AG20443 (cell line): ENCODE measurements at regions not wholly inside any gene's neighbourhood (a gene's known extent, or its start where the extent isn't known, plus 50 kb on each side); places are given as distances from the start of the nearest gene placed in this dataset.

Experiments
- DNase-seq: peaks from one replicate; pipeline ENCODE4 v3.0.0; 2012; ENCODE audit warnings: low spot score, mixed read lengths

DNA sequence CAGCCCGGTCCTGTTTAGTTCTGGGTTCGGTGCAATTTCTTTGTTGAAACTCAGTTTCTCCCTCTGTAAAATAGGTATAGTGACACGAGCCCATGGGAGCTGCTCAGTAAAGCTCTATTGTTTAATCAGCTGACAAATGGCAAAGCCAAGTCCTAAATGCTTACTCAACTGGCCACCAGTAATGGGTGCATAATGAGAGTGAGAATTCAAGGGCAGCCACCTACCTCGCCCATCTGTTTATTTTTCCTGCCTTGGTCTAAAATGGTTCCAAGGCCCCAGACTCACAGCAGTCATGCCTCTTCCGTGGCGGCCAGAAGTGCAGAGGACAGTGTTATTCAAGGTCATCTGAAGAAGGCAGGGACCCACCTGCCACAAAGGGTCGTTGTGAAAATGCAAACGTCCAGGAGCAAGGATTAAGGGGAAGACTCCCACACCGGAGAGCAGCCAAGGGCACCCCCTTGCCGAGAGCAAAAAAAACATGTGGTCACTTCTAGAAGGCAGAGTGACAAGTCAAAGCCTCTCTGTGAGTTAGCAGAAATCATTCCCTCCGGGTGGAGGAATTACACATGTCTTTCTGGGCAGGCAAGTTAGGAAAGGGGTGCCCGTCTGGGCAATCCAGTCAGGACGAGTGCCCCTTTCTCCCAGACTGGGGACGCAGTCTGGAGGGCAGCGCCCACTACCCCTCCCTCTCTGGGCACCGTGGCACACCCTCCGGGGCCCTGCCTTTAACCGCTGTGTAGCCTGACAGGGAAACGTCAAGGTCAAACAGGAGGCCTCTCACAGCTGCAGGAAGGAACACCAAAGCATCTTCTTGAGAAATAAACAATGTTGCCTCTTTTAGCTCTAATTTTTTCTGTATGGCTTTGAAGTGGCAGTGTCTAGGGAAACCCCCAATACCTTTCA is 186.2 kb downstream of the FOXO1 start:
- no peak for DNase-seq

GRCh38 chr13:40480915-40481516 is 185.4 kb downstream of the FOXO1 start:
- no peak for DNase-seq

DNA sequence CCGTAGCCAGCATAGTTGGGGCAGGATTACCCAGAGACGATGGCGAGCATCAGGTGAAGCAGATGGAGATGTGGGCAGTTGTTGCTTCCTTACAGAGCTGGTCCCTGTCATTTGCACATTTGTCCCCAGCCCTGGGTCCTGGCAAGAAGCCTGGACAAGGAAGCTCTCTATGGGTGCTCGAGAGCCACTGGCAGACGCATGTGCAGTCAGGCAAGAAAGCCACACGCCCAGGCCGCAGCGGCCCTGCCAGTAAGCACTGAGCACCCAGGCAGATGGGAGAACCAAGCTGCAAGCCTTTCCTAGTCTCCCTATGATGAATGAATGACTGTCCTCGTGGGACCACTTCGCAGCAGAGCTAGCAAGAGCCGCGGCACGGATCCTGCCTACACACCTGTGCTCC is 182.8 kb downstream of the FOXO1 start:
- DNase-seq: no peak

- no peak for DNase-seq
Measured at GRCh38 chr13:40484101-40484800, 182.2 kb downstream of the FOXO1 start.

DNA sequence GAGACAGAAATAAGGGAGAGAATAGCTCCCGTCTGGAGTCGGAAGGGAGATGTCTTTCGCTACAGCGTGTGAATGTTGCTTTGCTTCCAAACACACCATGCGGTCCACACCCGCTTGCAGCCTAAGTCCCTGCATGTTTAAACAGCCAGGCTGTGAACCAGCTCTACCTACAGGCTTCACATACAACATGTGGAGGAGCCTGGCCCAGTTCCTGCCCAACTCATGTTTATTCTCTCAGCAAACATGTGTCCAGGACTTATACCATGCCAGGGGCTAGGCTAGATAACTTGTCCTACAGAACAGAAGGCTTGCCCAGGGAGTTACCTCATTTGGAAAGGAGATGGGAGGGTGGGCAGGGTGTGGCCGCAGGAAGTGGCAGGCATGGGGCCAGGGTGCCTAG is 181.5 kb downstream of the FOXO1 start:
- DNase-seq: no peak

DNA sequence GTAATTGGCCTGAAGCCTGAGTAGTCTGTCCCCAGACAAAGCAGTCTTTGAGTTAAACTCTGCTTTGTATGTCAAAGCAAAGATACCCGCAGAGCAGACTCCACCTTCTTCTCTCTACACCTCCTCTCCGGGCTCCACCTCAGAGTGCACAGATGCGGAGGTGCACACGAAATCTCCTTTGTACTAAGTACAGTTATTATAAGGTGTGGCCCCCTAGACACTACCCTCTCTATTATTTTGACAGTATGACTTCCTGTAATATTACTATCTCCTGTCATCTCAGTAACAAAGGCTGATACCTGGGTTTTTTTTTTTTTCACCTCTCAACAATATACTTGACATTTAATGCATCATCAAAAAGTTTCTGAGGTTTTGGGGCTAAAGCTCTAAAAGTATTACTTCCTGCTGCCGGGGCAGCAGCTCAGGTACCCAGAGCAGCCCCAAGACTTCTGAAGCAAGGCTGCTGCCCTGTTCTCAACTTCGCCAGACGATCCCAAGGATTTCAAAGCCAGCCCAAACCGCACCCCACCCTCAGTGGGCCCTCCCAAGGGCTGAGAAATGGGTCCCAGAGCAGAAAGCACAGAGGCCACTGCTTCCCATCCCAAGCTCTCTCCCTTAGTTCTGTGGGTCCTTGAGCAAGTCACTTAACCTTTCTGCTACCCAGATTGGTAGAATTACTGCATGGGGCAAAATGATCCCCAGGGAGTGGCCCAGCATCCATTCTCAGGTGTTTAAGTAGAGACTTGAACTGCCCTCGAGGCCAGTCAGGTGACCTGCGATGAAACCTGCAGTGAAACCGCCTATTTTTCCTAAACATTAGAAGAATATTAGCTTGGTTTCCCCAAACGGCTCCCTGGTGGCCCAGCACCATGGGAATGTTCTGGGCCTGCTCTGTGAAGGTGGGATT is 180.6 kb downstream of the FOXO1 start:
- DNase-seq: no peak

DNA sequence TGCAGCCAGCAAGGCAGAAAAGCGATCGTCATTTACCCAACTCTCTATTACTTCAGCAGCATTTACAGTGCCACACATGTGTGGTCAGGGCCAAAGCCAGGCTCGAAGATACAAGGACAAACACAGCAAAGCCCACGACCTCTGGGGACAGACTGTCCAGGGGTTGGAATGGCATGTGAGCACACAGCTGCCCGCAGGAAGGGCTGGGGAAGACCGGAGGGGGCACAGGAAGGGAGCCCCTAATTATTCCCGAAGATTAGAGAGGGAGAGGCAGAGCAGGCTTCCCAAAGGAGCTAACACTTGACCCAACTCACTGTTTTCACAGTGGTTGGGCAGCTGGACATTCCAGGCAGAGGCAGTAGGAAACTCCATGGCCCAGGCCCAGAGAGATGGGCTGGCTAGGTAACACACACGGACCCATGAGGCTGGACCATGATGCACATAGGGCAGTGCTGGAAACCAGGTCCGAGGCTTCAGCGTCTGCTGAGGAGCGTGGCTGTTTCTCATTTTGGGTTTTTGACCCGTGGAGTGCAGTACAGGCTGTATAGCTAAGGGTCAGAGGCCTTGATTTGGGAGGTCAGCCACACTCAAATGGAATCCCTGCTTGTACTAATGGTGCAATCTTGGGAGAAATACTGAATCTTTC is 179.8 kb downstream of the FOXO1 start:
- no peak for DNase-seq

DNA sequence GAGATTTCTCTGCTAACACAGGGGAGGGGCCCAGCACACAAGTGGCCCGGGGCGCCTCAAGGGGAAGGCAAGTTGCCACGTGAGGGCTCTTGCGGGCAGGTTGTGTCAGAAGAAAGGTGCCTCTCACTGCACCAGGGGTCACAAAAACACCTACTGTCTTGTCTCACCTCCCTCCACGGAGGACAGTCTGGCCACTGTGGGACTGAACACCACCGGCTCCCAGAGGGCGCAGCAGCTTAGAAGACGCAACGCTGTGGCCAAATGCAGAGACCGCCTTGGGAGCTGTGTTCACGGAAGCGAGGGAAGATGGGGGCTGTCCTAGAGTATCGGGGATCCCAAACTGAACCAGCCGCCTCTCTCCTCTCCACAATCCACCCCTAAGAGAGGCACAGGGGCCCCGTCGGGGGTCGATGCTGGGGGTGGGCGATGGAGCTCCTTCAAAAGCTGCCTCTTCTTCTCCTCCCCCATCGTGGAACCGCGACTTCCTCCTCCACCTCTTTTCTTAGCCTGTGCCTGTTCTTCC is 177.5 kb downstream of the FOXO1 start:
- no peak for DNase-seq

- DNase-seq: no peak
Measured at GRCh38 chr13:40490086-40490758, 176.2 kb downstream of the FOXO1 start.

GRCh38 chr13:40492511-40492910 is 173.9 kb downstream of the FOXO1 start:
- DNase-seq: no peak

GRCh38 chr13:40494513-40494912 is 171.9 kb downstream of the FOXO1 start:
- DNase-seq: no peak

GRCh38 chr13:40494946-40495620 is 171.4 kb downstream of the FOXO1 start:
- DNase-seq: no peak

DNA sequence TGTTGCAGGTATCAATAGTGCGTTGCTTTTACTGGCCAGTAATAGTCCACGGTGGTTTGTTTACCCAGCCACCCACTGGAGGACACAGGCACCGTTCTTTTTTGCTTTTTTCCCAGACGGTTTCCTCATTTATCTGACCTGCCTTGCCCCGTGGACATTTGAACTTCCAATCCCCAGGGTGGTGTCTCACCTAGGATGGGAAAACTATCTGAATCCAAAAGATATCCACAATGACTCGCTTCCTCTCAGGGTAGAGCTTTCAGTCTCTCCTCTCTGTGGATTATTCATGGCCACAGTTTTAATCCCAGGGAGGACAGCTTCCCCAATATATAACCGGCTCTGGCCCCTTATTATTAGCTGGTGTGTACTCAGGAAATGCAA is 170.8 kb downstream of the FOXO1 start:
- DNase-seq: no peak

DNA sequence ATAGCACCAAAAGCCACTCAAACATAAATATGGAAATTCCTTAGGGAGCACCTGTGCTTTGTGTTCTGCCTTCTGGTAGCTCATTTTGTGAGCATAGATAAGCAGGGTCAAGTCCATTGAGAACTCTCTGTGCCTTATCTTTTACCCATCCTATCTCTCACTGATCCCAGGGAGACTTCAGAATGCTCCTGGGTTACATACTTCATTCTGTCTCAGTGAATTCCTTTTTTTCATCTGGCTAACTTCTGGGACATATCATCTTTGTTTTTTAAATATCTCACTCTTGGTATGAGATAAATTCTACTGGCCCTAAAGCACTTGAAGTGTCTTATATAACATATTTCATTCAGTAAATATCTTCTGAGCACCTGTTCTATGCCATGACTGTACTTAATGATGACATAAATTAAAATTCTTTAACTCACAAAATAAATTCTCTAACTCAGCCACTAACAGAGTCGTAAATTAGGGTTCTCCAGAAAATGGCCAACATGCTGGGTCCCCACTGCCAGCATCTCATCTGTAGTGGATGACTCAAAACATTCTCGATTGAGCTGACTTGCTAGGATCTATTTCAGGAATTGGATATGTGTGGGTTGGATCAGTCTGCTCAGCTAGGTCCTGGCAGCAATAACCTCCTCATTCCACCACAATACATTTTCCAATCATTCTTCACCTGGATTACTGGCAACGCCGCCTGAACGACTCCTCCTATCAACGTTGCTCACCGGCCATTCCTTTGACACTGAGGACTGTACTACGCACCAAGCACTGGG is 170.2 kb downstream of the FOXO1 start:
- no peak for DNase-seq

- no peak for DNase-seq
Measured at GRCh38 chr13:40498461-40498860, 168.0 kb downstream of the FOXO1 start.

DNA sequence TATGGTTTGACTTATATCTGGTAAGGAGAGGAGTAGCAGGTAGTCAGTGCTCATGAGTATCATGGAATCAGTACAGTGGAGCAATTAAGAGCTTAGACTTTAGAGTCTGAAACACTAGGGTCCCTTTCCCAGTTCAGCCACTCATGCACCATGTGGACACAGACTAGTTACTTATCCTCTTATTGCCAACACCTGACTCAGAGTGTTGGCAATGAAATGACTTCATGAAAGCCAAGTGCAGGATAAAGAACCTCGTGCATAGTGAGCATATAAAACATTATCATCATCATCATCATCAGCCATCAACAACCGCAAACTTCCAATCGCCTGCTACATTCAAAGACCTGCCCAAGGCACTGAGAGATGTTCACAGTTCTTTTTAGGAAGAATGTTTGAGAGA is 164.2 kb downstream of the FOXO1 start:
- no peak for DNase-seq

GRCh38 chr13:40503011-40503410 is 163.4 kb downstream of the FOXO1 start:
- no peak for DNase-seq

DNA sequence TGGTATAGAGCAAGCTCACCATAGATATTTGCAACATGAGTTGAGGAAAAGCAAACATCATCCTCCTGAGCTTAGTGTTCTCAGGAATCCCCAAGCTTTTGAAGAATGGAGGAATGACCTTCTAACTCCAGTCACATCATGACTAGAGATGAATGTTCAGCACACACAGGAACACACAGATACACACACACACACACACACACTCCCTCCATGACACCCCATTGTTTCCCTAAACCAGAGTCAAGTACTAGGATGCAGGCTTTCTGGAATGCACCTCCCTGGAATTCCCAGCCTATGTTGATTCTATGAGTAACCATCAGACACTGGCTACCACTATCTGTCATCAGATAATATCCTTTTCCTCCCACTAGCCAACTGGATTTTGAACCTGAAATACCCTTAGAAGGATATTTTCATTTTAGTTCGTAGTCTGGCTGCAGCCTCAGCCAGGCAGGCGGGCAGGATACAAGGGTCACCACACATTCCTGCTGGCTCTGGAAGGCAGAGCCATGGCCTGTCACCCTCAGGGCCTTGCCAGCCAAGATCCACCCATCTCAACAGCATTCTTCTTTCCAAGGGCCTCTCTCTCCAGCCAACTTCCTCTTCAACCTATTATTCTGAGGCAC is 162.4 kb downstream of the FOXO1 start:
- DNase-seq: peak; percentile 70

DNA sequence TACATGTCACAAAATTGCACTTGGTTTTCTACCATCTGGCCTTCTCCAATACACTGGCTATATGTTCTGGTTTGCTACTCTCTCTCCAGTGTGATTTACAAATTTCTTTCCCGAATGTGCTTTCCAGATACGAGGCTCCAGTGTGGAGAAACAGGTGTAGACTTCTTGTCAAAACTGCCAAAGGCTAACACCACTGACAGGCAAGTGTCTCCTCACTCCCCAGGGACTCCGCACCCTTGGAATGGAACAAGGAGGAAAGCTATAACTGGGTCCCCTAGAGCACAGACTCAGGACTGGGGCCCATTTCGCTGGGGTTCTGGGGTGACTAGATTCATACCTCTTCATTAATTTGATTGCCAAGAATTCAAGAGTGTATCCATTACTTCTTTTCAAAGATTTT is 161.8 kb downstream of the FOXO1 start:
- DNase-seq: no peak
